Activated CD4-positive, alpha-beta T cell treated with anti-CD3 and anti-CD28 coated beads, Interleukin-10, Interleukin-2, amounts not matched to agents 100 ng/mL and 50 ng/mL, durations not matched to agents 16 hours and 8 hours (primary cell): ENCODE measurements at regions not wholly inside any gene's neighbourhood (a gene's known extent, or its start where the extent isn't known, plus 50 kb on each side); places are given as distances from the start of the nearest gene placed in this dataset.
A peak's percentile ranks its signal among the peaks of the same experiment; 100 is the strongest.

ENCODE experiments used
- DNase-seq: peaks from one replicate; pipeline ENCODE4 v3.0.0-alpha.2; 2020

GRCh38 chrX:149272690-149273463 lies 232.2 kb downstream of the IDS start:
- DNase-seq = no peak

DNA sequence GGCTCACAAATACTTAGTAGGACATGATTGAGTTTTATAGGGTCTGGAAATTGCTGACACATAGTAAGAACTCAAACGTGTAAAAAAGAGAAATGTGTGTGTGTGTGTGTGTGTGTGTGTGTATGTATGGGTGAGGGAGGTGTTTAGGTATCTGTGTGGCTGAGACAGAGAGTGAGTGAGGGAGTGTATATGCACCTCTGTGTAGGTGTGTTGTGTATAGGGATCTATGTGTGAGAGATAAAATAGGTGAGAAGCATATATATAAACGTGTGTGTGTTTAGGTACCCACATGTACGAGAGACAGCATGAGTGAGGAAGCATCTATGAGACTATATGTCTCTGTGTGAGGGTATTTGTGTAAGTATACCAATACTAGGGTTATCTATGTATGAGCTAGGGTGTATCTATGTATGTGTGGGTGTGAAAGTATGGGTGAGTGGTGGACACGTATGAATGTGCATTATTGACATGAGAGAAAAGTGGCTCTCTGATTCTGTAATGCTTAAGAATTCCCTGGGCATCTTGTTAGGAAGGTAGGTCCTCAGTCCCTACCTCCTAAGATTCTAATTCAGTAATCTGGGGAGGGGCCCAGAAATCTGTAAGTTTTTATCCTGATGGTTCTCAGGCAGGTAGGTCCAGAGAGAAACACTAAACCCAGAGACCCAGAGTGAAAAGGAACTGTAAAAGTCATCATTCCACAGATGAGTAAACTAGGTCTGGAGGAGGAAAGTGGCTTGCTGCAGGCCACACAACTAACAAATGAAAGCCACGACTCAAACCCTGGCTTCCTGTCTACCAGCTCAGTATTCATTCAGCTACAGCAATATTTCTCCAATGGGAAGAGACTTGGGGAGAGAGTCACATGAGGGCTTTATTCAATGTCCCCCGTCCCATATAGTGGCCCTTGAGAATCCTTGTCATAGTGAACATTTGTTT lies 237.0 kb downstream of the IDS start:
- peak; percentile 37 for DNase-seq

GRCh38 chrX:149262086-149262485 lies 243.0 kb downstream of the IDS start:
- no peak for DNase-seq

- DNase-seq = no peak
Measured at GRCh38 chrX:149259241-149259640, 245.9 kb downstream of the IDS start.

DNA sequence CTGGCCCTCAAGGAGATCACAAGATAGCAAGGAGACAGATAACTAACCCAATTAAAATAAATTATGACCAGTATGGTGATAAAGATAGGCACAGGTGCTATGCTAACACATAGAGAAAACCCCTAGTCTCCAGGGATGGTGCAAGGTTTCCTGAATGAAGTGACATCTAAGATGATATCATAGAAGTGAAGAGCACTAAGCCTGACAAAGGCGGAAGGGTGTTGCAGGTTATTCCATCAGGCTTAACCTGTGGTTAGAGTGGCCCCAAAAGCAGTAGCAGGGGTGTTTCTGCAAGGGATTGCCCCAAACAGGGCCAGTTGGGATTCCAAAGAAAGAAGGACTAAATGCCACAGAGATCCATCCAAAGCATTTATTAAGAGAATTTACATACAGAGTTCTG lies 249.2 kb downstream of the IDS start:
- DNase-seq = no peak

DNA sequence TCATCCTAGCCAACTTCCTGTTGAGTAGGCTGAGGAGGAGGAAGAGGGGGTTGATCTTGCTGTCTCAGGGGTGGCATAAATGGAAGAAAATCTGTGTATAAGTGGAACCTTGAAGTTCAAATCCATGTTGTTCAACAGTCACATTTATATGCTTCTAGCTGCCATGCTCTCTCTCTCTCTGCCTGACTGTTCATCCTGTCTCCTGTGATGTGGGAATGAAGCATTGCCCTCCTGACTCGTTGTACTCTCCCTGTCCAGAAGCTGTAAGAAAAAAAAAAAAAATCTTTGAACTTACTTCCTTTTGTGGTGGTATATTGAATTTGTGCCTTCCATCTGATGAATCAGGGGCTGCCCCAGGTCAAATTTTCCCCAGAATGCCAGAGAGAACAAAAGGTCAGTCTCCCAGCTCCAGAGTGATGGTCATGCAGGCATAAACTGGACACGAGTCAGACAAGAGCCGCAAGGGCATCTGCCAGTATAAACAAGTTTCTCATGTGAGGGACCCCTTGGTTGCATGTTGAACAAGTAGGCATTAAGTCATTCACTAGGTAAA lies 257.0 kb downstream of the IDS start:
- no peak for DNase-seq

- DNase-seq = peak; percentile 15
Measured at GRCh38 chrX:149230689-149231088, 274.4 kb downstream of the IDS start.

DNA sequence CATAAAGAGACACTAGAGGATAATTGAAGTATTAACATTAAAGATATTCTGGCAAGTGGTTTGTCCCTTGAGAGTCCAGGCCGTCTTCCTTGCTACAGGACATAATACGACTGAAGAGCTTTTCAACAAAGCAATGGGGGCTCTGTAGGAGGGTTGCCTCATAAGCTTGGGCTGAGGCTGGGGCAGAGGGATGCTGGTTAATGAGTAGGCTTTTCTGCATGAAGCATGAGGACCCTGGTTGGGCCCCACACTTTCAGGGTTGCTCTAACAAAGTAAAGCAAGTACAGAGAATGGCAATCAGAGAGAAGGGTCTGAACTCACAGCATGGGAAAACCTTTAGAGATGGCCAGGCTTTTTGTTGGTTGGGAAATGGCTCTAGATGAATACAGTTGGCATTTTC lies 281.3 kb downstream of the IDS start:
- DNase-seq = no peak

- DNase-seq = no peak
Measured at GRCh38 chrX:149222040-149222439, 283.1 kb downstream of the IDS start.

DNA sequence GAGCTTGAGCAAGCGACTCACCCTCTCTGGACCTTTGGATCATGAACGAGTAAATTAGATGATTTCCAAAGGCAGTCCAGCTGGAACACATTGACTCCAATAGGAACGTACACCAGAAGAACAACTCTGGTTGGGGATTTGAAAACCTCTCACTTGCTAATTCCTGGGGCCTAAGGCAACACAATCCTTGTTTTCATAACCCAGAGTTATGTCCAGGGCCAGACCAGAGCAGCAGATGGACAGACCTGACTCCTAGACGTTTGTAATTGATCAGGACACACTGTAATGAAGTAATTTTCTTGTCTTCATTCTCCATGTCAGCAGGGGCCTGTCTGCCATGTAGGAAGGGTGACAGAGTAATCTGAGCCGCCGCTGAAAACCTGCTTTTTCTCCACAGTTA lies 283.9 kb downstream of the IDS start:
- DNase-seq = no peak

DNA sequence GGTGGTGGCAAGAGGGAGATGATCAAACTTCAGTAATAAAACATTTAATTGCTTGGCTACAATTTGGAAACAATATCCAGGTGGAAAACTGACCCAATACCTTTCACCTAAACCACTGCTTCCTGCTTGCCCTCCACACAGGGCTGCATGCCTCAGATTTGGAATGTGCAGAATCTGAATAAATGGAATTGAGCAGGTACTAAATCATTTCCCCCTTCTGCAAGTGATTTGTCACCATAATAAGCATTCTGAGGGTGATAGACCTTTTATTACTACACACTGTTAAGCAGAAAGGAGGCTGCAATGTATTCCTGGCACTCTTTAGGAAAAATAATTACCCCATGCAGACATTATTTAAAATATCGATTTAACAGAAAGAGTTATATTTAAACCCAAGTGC lies 291.8 kb downstream of the IDS start:
- DNase-seq = no peak

DNA sequence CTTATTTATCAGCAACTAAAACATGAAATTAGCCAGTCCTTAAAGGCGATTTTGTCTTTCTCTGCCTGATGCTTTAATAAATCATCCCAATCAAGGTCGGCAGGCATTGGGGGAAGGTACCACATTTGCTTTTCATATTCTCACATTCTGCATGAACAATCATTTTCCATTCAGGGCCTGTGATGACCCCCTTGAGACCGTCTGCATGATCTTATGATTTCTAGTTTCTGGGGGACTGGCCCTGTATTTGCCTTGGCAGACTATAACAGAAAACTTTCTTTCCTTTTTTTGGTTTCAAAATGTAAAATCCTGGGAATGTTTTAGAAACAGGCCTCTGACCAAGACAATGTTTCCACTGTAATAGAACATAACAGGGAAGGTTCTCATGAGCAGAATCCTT lies 296.8 kb downstream of the IDS start:
- no peak for DNase-seq

- no peak for DNase-seq
Measured at GRCh38 chrX:149207518-149207917, 297.6 kb downstream of the IDS start.

DNA sequence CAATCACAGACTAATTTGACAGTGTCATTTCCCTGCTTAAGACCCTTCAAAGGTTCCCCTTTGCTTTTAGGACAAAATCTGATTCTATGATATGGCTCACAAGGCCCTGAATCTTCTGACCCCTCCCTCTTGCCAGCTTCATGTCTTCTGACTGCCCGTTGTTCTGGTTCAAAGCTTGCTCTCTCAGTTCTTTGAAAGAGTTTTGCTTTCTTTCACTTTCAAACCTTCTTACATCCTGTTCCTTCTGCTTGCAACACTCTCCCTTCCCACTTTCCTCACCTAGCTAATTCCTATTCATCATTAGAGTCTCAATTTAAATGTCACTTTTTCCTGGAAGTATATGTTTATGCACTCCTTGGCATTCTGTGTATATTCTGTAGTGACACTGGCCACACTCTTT lies 299.2 kb downstream of the IDS start:
- no peak for DNase-seq

- DNase-seq = no peak
Measured at GRCh38 chrX:149205081-149205480, 300.0 kb downstream of the IDS start.

DNA sequence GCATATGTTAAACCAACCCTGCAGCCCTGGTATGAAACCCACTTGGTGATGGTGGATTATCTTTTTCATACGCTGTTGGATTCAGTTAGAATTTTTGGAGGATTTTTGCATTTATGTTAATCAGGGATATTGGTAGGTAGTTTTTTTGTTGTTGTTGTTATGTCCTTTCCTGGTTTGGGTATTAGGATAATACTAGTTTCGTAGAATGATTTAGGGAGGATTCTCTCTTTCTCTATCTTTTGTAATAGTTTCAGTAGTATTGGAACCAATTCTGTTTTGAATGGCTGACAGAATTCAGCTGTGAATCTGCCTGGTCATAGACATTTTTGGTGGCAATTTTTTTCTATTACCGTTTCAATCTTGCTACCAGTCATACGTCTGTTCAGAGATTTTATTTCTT lies 305.4 kb downstream of the IDS start:
- DNase-seq = no peak

DNA sequence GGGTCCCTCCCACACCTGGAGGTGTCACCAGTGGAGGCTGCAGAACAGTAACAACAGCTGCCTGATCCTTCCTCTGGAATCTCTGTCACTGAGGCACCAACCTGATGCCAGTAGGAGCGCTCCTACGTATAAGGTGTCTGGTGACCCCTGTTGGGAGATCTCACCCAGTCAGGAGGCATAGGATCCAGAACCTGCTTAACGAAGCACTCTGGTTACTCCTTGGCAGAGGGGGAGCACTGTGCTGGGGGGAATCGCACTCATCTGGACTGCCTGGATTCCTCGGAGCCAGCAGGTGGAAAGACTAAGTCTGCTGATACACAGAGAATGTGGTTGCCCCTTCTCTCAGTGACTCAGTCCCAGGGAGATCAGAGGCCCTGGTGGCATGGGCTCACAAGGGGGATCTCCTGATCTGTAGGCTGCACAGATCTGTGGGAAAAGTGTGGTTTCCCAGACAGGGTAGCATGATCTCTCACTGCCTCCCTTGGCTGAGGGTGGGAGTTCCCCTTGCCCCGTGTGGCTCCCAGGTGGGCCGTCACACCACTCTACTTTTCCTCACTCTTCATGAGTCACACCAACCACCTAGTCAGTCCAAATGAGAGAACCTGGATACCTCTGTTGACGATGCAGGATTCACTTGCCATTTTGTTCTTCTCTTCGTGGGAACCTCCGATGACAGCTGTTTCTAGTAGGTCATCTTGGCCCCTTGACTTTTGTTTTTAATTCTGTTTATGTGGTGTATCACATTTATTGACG lies 305.9 kb downstream of the IDS start:
- peak; percentile 15 for DNase-seq

DNA sequence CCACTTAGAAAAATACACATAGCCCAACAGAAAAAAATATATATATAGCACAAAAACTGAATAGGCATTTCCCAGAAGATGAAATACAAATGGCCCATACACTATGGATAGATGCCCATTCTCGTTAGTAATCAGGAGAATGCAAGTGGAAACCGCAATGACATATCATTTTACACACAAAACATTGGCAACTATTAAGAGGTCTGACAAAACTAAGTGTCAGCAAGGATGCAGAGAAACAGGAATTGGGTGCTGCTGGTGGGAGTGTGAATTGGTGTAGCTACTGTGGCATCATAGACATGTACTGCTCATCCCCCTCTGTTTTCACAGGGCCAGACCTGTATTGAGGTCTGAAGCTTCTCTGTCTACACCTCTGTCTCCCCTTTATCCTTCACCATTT lies 320.0 kb downstream of the IDS start:
- no peak for DNase-seq

DNA sequence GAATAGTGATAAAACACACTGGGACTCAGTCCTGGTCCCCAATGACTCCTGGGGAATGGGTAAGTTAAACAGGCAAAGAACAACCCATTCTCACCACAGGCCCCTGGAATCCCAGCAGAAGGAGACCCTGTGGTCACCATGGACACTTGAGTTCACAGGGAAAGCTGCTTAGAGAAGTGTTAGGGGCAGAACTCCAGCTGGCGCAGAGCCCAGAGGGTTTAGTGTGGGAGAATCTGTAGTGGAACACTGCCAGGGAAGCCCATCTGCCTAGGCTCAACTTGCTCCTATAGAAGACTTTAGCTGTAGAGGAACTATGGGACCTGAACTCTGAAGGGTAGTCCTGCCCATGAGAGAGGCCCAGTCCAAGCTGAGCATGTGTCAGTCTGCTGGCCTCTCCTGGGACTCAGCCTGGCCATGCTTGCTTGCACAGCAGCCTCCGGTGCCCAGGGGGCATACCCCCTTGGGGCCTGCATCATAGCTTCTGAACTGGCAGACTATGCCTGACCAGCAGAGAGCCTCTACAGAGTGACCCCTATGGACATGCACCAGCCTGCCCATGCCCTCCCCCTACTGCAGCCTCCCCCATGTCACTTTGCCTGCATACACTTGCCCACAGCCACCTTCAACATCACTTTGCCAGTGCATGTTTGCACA lies 343.5 kb downstream of the IDS start:
- no peak for DNase-seq

DNA sequence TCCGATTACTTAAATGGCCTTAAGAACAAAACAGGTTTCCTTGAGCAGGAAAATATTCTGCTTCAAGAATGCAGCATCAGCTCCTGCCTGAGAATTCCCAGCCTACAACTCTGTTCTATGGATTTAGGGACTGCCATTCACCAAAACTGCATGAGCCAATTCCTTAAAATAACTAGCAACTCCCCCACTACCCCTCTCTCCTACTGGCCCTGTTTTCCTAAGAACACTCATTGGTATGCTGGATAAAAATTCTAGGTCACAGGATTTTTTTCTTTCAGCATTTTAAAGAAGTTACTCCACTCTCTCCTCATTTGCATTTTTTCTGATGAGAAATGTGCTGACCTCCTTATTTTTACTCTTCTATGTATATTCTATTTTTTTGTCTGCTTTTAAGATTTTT lies 347.1 kb downstream of the IDS start:
- no peak for DNase-seq

GRCh38 chrX:149152941-149153340 lies 352.2 kb downstream of the IDS start:
- no peak for DNase-seq
